ENCODE measurements at regions not wholly inside any gene's neighbourhood (a gene's known extent, or its start where the extent isn't known, plus 50 kb on each side); places are given as distances from the start of the nearest gene placed in this dataset.

GRCh38 chr15:25545889-25546288 is 107.1 kb upstream of the UBE3A start:
- H3K36me3 Mint-ChIP-seq, result no peaks in the 10 kb centered on the region
- no peaks in the 10 kb centered on the region for H3K4me1 Mint-ChIP-seq
- peaks cover 3% of the 10 kb centered on the region for H3K9me3 Mint-ChIP-seq
- ATAC-seq (ENCODE audit: low read depth), result no peak
- DNase-seq, result no peak
- H3K27ac Mint-ChIP-seq, result no peak overlapping the region
- H3K27me3 Mint-ChIP-seq, result peaks cover 2% of the 10 kb centered on the region
- POLR2A ChIA-PET, result no interaction called here
- H3K4me3 Mint-ChIP-seq, result no peak overlapping the region

GRCh38 chr15:25545017-25545416 is 106.2 kb upstream of the UBE3A start:
- no peak for ATAC-seq (ENCODE audit: low read depth)
- H3K9me3 Mint-ChIP-seq, result peaks cover 4% of the 10 kb centered on the region

GRCh38 chr15:25544076-25544475 is 105.3 kb upstream of the UBE3A start:
- Mint-ChIP-seq H3K4me3 (no peak overlapping the region), H3K36me3 (no peaks in the 10 kb centered on the region), H3K27ac (no peak overlapping the region), H3K27me3 (peaks cover 2% of the 10 kb centered on the region), H3K9me3 (peaks cover 4% of the 10 kb centered on the region), H3K4me1 (no peaks in the 10 kb centered on the region)
- ATAC-seq (ENCODE audit: low read depth) (no peak), DNase-seq (no peak)
- POLR2A ChIA-PET, result no interaction called here

More at GRCh38 chr15:25545017-25545416, 106.2 kb upstream of the UBE3A start:
- no peak for DNase-seq
- POLR2A ChIA-PET, result no interaction called here
- Mint-ChIP-seq H3K27me3 (peaks cover 2% of the 10 kb centered on the region), H3K4me1 (no peaks in the 10 kb centered on the region), H3K27ac (no peak overlapping the region), H3K4me3 (no peak overlapping the region), H3K36me3 (no peaks in the 10 kb centered on the region)

- no peak for ATAC-seq (ENCODE audit: low read depth)
- Mint-ChIP-seq H3K36me3 (no peaks in the 10 kb centered on the region), H3K27ac (no peak overlapping the region), H3K4me3 (no peak overlapping the region), H3K9me3 (peaks cover 4% of the 10 kb centered on the region), H3K4me1 (no peaks in the 10 kb centered on the region), H3K27me3 (peaks cover 2% of the 10 kb centered on the region)
- no peak for DNase-seq
- POLR2A ChIA-PET, result no interaction called here
Observed at GRCh38 chr15:25543196-25543595, 104.4 kb upstream of the UBE3A start.

GRCh38 chr15:25541228-25541627 is 102.4 kb upstream of the UBE3A start:
- Mint-ChIP-seq H3K4me3 (no peak overlapping the region), H3K27me3 (peaks cover 2% of the 10 kb centered on the region), H3K27ac (no peak overlapping the region), H3K4me1 (no peaks in the 10 kb centered on the region), H3K36me3 (no peaks in the 10 kb centered on the region), H3K9me3 (peaks cover 4% of the 10 kb centered on the region)
- no peak for DNase-seq
- ATAC-seq (ENCODE audit: low read depth), result no peak
- POLR2A ChIA-PET, result no interaction called here

GRCh38 chr15:25536801-25537611 is 98.2 kb upstream of the UBE3A start:
- no peak overlapping the region for H3K4me3 Mint-ChIP-seq
- POLR2A ChIA-PET, result no interaction called here
- DNase-seq (no peak), ATAC-seq (ENCODE audit: low read depth) (no peak)
- H3K27ac Mint-ChIP-seq, result no peak overlapping the region
- no peaks in the 10 kb centered on the region for H3K36me3 Mint-ChIP-seq
- H3K9me3 Mint-ChIP-seq, result peaks cover 1% of the 10 kb centered on the region
- no peaks in the 10 kb centered on the region for H3K4me1 Mint-ChIP-seq
- no peaks in the 10 kb centered on the region for H3K27me3 Mint-ChIP-seq

- H3K4me1 Mint-ChIP-seq, result no peaks in the 10 kb centered on the region
- no peaks in the 10 kb centered on the region for H3K27me3 Mint-ChIP-seq
- H3K27ac Mint-ChIP-seq, result no peak overlapping the region
- DNase-seq (no peak), ATAC-seq (ENCODE audit: low read depth) (no peak)
- no peaks in the 10 kb centered on the region for H3K36me3 Mint-ChIP-seq
- POLR2A ChIA-PET, result no interaction called here
- no peak overlapping the region for H3K4me3 Mint-ChIP-seq
- peaks cover 1% of the 10 kb centered on the region for H3K9me3 Mint-ChIP-seq
Observed at GRCh38 chr15:25535866-25536265, 97.0 kb upstream of the UBE3A start.

GRCh38 chr15:25534293-25534692 is 95.5 kb upstream of the UBE3A start:
- H3K27me3 Mint-ChIP-seq, result no peaks in the 10 kb centered on the region
- no peak for DNase-seq
- H3K4me1 Mint-ChIP-seq, result no peaks in the 10 kb centered on the region
- POLR2A ChIA-PET, result no interaction called here
- no peak overlapping the region for H3K4me3 Mint-ChIP-seq
- H3K9me3 Mint-ChIP-seq, result no peaks in the 10 kb centered on the region
- no peaks in the 10 kb centered on the region for H3K36me3 Mint-ChIP-seq
- H3K27ac Mint-ChIP-seq, result no peak overlapping the region
- ATAC-seq (ENCODE audit: low read depth), result no peak

- DNase-seq, result no peak
- no peaks in the 10 kb centered on the region for H3K4me1 Mint-ChIP-seq
- POLR2A ChIA-PET, result no interaction called here
- H3K4me3 Mint-ChIP-seq, result no peak overlapping the region
- peaks cover 2% of the 10 kb centered on the region for H3K9me3 Mint-ChIP-seq
- H3K36me3 Mint-ChIP-seq, result peaks cover 1% of the 10 kb centered on the region
- no peak for ATAC-seq (ENCODE audit: low read depth)
- H3K27ac Mint-ChIP-seq, result no peak overlapping the region
- H3K27me3 Mint-ChIP-seq, result no peaks in the 10 kb centered on the region
Observed at GRCh38 chr15:25532269-25533140, 93.7 kb upstream of the UBE3A start.

- ATAC-seq (ENCODE audit: low read depth) (no peak), DNase-seq (no peak)
- Mint-ChIP-seq H3K27ac (no peak overlapping the region), H3K36me3 (peaks cover 1% of the 10 kb centered on the region), H3K27me3 (no peaks in the 10 kb centered on the region), H3K9me3 (peaks cover 3% of the 10 kb centered on the region), H3K4me1 (no peaks in the 10 kb centered on the region), H3K4me3 (no peak overlapping the region)
- POLR2A ChIA-PET, result no interaction called here
Observed at GRCh38 chr15:25529774-25530173, 91.0 kb upstream of the UBE3A start.

GRCh38 chr15:25527118-25527517 is 88.3 kb upstream of the UBE3A start:
- no peak for ATAC-seq (ENCODE audit: low read depth)
- Mint-ChIP-seq H3K9me3 (peaks cover 4% of the 10 kb centered on the region), H3K4me1 (no peaks in the 10 kb centered on the region), H3K27me3 (no peaks in the 10 kb centered on the region), H3K36me3 (peaks cover 1% of the 10 kb centered on the region), H3K27ac (no peak overlapping the region), H3K4me3 (no peak overlapping the region)
- DNase-seq, result no peak
- POLR2A ChIA-PET, result no interaction called here

GRCh38 chr15:25525741-25526140 is 86.9 kb upstream of the UBE3A start:
- no peak for DNase-seq
- H3K4me1 Mint-ChIP-seq, result no peaks in the 10 kb centered on the region
- ATAC-seq (ENCODE audit: low read depth), result no peak
- no peak overlapping the region for H3K27ac Mint-ChIP-seq
- H3K36me3 Mint-ChIP-seq, result peaks cover 1% of the 10 kb centered on the region
- H3K9me3 Mint-ChIP-seq, result peaks cover 4% of the 10 kb centered on the region
- H3K27me3 Mint-ChIP-seq, result no peaks in the 10 kb centered on the region
- no peak overlapping the region for H3K4me3 Mint-ChIP-seq
- POLR2A ChIA-PET, result no interaction called here

- Mint-ChIP-seq H3K27ac (no peak overlapping the region), H3K36me3 (no peaks in the 10 kb centered on the region), H3K4me1 (no peaks in the 10 kb centered on the region), H3K27me3 (no peaks in the 10 kb centered on the region), H3K9me3 (no peaks in the 10 kb centered on the region), H3K4me3 (no peak overlapping the region)
- no peak for ATAC-seq (ENCODE audit: low read depth)
- no peak for DNase-seq
- POLR2A ChIA-PET, result no interaction called here
Observed at GRCh38 chr15:25515633-25516032, 76.8 kb upstream of the UBE3A start.

- POLR2A ChIA-PET, result no interaction called here
- Mint-ChIP-seq H3K27ac (no peak overlapping the region), H3K27me3 (no peaks in the 10 kb centered on the region), H3K4me1 (no peaks in the 10 kb centered on the region), H3K9me3 (no peaks in the 10 kb centered on the region), H3K36me3 (no peaks in the 10 kb centered on the region), H3K4me3 (no peak overlapping the region)
- ATAC-seq (ENCODE audit: low read depth) (no peak), DNase-seq (no peak)
Observed at GRCh38 chr15:25514522-25514921, 75.7 kb upstream of the UBE3A start.

Data from activated naive CD8-positive, alpha-beta T cell treated with anti-CD3 and anti-CD28 coated beads, Interleukin-2, amount 10 ng/mL, durations not matched to agents 7 days and 5 days (primary cell).